ENCODE measurements at regions not wholly inside any gene's neighbourhood (a gene's known extent, or its start where the extent isn't known, plus 50 kb on each side); places are given as distances from the start of the nearest gene placed in this dataset.

DNA sequence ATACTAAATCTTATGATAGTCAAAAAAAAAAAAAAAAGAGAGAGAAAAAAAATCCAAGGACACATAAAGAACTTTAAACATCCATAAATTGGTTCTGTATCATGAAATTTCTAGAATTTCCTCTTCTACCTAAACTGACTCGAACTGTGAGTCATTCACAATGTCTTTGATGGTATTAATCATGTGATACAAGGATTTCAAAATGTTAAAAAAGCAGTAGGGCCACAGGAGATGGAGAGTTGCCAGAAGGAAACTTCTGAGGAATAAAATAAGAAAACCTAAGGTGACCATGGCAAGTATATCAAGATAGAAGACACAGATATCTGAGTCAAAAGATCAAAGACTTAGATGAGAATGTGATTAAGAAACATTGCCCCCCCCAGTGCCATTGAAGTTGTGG is 1320.9 kb upstream of the FLRT2 start:
- TF ChIP-seq, protein P1, sequence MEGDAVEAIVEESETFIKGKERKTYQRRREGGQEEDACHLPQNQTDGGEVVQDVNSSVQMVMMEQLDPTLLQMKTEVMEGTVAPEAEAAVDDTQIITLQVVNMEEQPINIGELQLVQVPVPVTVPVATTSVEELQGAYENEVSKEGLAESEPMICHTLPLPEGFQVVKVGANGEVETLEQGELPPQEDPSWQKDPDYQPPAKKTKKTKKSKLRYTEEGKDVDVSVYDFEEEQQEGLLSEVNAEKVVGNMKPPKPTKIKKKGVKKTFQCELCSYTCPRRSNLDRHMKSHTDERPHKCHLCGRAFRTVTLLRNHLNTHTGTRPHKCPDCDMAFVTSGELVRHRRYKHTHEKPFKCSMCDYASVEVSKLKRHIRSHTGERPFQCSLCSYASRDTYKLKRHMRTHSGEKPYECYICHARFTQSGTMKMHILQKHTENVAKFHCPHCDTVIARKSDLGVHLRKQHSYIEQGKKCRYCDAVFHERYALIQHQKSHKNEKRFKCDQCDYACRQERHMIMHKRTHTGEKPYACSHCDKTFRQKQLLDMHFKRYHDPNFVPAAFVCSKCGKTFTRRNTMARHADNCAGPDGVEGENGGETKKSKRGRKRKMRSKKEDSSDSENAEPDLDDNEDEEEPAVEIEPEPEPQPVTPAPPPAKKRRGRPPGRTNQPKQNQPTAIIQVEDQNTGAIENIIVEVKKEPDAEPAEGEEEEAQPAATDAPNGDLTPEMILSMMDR (IDR thresholded peaks at IDR 0.05), result no peak
- TF ChIP-seq EP300 (IDR thresholded peaks at IDR 0.05) (no peak), POLR2A (IDR thresholded peaks at IDR 0.05) (no peak), POLR2AphosphoS5 (IDR thresholded peaks at IDR 0.05) (no peak)

Measured in sigmoid colon (tissue), 4 donors.